ENCODE measurements at regions not wholly inside any gene's neighbourhood (a gene's known extent, or its start where the extent isn't known, plus 50 kb on each side); places are given as distances from the start of the nearest gene placed in this dataset.

DNA sequence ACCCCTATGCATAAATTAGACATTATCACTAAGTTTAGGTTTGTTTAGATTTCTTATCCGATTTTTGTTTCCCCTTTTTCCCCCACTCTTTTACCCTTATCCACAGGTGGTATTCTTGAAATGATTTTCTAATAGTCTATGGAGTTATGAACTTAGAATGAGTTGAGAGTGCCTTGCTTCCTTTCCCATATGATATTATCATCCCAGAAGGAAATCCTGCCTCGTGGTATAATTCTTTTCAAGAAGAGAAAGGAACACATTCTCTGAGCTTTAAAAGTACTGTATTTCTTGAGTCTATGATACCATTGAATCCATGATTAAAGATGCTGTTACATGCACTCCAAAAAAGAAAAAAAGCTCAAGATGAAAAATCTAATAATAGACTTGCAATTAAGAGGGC lies 76.9 kb upstream of the ADAMTSL1 start:
- Histone ChIP-seq H3K4me1 (ENCODE audit: control insufficient read depth, insufficient read depth, low read length) (no peaks in the 10 kb centered on the region), H3K23ac (ENCODE audit: low read depth, low read length) (no peak overlapping the region), H3K9ac (ENCODE audit: low read depth, low read length) (no peak overlapping the region), H3K79me1 (ENCODE audit: low read depth in 1 of 2, low read length in 2 of 2) (no peaks in the 10 kb centered on the region), H3K56ac (ENCODE audit: extremely low read depth, insufficient read depth, low read length) (no peak overlapping the region), H3K9me3 (ENCODE audit: control insufficient read depth, insufficient read depth, low read length) (no peaks in the 10 kb centered on the region), H4K91ac (ENCODE audit: insufficient read depth, low read depth, low read length) (no peak overlapping the region), H3K27me3 (ENCODE audit: control insufficient read depth, insufficient read depth, low read length) (no peaks in the 10 kb centered on the region), H2BK120ac (ENCODE audit: low read depth, low read length) (no peak overlapping the region), H2AK5ac (ENCODE audit: low read depth, low read length) (no peak overlapping the region), H2BK15ac (ENCODE audit: low read depth, low read length) (no peak overlapping the region), H3K36me3 (ENCODE audit: control insufficient read depth, insufficient read depth, low read length) (no peaks in the 10 kb centered on the region), H2AK9ac (replicated peaks; ENCODE audit: low read depth, low read length, poor library complexity) (no peak overlapping the region), H3K4ac (ENCODE audit: low read depth, low read length) (no peak overlapping the region), H4K5ac (ENCODE audit: low read depth, low read length) (no peak overlapping the region), H3K14ac (replicated peaks; ENCODE audit: low read depth, low read length) (no peak overlapping the region), H2AFZ (replicated peaks; ENCODE audit: low read length, poor library complexity) (no peak overlapping the region), H4K8ac (ENCODE audit: low read depth in 2 of 2, low read length in 2 of 2) (no peak overlapping the region), H3K4me2 (ENCODE audit: low read depth, low read length) (no peak overlapping the region), H4K20me1 (ENCODE audit: insufficient read depth, low read length) (no peaks in the 10 kb centered on the region), H3K18ac (ENCODE audit: low read depth, low read length) (no peak overlapping the region), H3K4me3 (ENCODE audit: insufficient read depth, low read depth, low read length) (no peak overlapping the region), H3K9me1 (ENCODE audit: insufficient read depth, low read length) (no peaks in the 10 kb centered on the region), H3K27ac (ENCODE audit: insufficient read depth, low read length) (no peak overlapping the region), H2BK5ac (ENCODE audit: low read depth, low read length, poor library complexity, severe bottlenecking) (no peak overlapping the region), H2BK20ac (ENCODE audit: low read depth, low read length) (no peak overlapping the region)
- no peak for ATAC-seq (ENCODE audit: low read depth)
- in situ Hi-C loops (cut with MboI; ENCODE audit: low sequenced_read_pairs): no loop called here
- dilution Hi-C loops (cut with HindIII; ENCODE audit: low sequenced_read_pairs, unreplicated experiment): no loop called here
- BruUV-seq (replicated peaks): no TSS peak
- WGBS, 2 experiments (ENCODE audit: extremely low coverage in 2 of 2, insufficient read length in 1 of 2): no CpG with 5 or more reads among the region's 2 CpGs
- TF ChIP-seq SMC3 (IDR thresholded peaks at IDR 0.05; ENCODE audit: low read depth, low read length): no peak
- no peak for TF ChIP-seq RCOR1 (IDR thresholded peaks at IDR 0.05; ENCODE audit: insufficient replicate concordance, low read length)
- no peak for TF ChIP-seq RAD21 (IDR thresholded peaks at IDR 0.05; ENCODE audit: low read length)
- no peak for TF ChIP-seq MAFK (IDR thresholded peaks at IDR 0.05; ENCODE audit: low read depth, low read length)
- TF ChIP-seq, protein P1, sequence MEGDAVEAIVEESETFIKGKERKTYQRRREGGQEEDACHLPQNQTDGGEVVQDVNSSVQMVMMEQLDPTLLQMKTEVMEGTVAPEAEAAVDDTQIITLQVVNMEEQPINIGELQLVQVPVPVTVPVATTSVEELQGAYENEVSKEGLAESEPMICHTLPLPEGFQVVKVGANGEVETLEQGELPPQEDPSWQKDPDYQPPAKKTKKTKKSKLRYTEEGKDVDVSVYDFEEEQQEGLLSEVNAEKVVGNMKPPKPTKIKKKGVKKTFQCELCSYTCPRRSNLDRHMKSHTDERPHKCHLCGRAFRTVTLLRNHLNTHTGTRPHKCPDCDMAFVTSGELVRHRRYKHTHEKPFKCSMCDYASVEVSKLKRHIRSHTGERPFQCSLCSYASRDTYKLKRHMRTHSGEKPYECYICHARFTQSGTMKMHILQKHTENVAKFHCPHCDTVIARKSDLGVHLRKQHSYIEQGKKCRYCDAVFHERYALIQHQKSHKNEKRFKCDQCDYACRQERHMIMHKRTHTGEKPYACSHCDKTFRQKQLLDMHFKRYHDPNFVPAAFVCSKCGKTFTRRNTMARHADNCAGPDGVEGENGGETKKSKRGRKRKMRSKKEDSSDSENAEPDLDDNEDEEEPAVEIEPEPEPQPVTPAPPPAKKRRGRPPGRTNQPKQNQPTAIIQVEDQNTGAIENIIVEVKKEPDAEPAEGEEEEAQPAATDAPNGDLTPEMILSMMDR (conservative IDR thresholded peaks at IDR 0.05; ENCODE audit: low read depth, low read length): no peak
- no peak for TF ChIP-seq MAZ (IDR thresholded peaks at IDR 0.05; ENCODE audit: borderline replicate concordance, low read depth, low read length)
- TF ChIP-seq POLR2A (IDR thresholded peaks at IDR 0.05; ENCODE audit: low read depth, low read length): no peak
- TF ChIP-seq MXI1 (IDR thresholded peaks at IDR 0.05; ENCODE audit: borderline replicate concordance, low read depth, low read length): no peak
- no peak for TF ChIP-seq BHLHE40 (IDR thresholded peaks at IDR 0.05; ENCODE audit: low read depth, low read length)
- no peak for TF ChIP-seq NFE2L2 (IDR thresholded peaks at IDR 0.05; ENCODE audit: low read depth, low read length)
- TF ChIP-seq CEBPB (IDR thresholded peaks at IDR 0.05; ENCODE audit: low read depth, low read length): no peak
- no peak for TF ChIP-seq RFX5 (IDR thresholded peaks at IDR 0.05; ENCODE audit: low read depth, low read length)
- TF ChIP-seq CHD1 (IDR thresholded peaks at IDR 0.05; ENCODE audit: low read depth, low read length): no peak
- TF ChIP-seq, protein P2, sequence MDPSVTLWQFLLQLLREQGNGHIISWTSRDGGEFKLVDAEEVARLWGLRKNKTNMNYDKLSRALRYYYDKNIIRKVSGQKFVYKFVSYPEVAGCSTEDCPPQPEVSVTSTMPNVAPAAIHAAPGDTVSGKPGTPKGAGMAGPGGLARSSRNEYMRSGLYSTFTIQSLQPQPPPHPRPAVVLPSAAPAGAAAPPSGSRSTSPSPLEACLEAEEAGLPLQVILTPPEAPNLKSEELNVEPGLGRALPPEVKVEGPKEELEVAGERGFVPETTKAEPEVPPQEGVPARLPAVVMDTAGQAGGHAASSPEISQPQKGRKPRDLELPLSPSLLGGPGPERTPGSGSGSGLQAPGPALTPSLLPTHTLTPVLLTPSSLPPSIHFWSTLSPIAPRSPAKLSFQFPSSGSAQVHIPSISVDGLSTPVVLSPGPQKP (IDR thresholded peaks at IDR 0.05; ENCODE audit: borderline replicate concordance, low read depth, low read length): no peak
- TF ChIP-seq, protein P3, sequence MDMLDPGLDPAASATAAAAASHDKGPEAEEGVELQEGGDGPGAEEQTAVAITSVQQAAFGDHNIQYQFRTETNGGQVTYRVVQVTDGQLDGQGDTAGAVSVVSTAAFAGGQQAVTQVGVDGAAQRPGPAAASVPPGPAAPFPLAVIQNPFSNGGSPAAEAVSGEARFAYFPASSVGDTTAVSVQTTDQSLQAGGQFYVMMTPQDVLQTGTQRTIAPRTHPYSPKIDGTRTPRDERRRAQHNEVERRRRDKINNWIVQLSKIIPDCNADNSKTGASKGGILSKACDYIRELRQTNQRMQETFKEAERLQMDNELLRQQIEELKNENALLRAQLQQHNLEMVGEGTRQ (IDR thresholded peaks at IDR 0.05; ENCODE audit: low read depth, low read length): no peak
- no peak for TF ChIP-seq FOS (IDR thresholded peaks at IDR 0.05; ENCODE audit: low read depth, low read length)
- POLR2A ChIA-PET (ENCODE audit: unreplicated experiment): no interaction called here
- CTCF ChIA-PET: no interaction called here
- intact Hi-C loops (cut with micrococcal nuclease): no loop called here
- DNase-seq: no peak
